AG04449 (cell line): ENCODE measurements at regions not wholly inside any gene's neighbourhood (a gene's known extent, or its start where the extent isn't known, plus 50 kb on each side); places are given as distances from the start of the nearest gene placed in this dataset.
A peak's percentile ranks its signal among the peaks of the same experiment; 100 is the strongest.

ENCODE experiments used
- CTCF ChIA-PET: fragments of 350-600 bp; formaldehyde crosslinking; extraction: SDS; loops from one replicate; lab custom pipeline; 2021; ENCODE audit warnings: antibody characterized with exemption; lab: Yijun Ruan, JAX
- POLR2A ChIA-PET: fragments of 400-600, 350-600 bp; formaldehyde crosslinking; extraction: SDS; loops from one replicate; lab custom pipeline; 2020; ENCODE audit warnings: antibody characterized with exemption, inconsistent platforms; lab: Yijun Ruan, JAX
- DNase-seq: peaks from one replicate; pipeline ENCODE4 v3.0.0-alpha.2; 2010; ENCODE audit warnings: low read depth, low spot score
- H3K4me3 ChIP-seq: 2 replicates; pipeline ENCODE4 v1.5.1; 2011; ENCODE audit warnings: low read depth, mild to moderate bottlenecking, control low read depth, low read length
- TF ChIP-seq, protein P1 (sequence below): IDR thresholded peaks from one replicate; pipeline ENCODE4 v1.5.1; 2011; ENCODE audit warnings: mild to moderate bottlenecking, moderate library complexity, low read length, control low read depth, inconsistent platforms; ENCODE audit not compliant: insufficient read depth; ENCODE audit errors: missing control alignments

DNA sequence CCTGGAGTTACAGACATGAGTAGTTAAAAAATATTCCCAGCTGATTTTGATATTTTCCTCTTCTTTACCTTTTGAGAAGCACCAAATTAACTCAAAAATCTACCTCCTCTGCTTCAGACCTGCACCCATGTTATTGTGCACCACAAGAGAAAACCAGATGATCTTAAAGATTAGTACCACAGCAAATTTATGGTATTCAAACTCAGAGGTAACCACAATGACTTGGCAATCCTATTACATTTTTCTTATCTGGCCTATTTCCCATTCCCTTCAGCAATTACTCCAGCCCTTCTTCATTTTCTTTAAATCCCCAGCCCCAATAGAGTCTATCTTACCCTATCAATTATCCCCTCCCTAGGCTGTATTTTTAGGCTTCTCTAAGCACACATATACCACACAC is 535.1 kb downstream of the FAT4 start:
- ChIA-PET POLR2A (no interaction called here), CTCF (no interaction called here)
- TF ChIP-seq, protein P1, sequence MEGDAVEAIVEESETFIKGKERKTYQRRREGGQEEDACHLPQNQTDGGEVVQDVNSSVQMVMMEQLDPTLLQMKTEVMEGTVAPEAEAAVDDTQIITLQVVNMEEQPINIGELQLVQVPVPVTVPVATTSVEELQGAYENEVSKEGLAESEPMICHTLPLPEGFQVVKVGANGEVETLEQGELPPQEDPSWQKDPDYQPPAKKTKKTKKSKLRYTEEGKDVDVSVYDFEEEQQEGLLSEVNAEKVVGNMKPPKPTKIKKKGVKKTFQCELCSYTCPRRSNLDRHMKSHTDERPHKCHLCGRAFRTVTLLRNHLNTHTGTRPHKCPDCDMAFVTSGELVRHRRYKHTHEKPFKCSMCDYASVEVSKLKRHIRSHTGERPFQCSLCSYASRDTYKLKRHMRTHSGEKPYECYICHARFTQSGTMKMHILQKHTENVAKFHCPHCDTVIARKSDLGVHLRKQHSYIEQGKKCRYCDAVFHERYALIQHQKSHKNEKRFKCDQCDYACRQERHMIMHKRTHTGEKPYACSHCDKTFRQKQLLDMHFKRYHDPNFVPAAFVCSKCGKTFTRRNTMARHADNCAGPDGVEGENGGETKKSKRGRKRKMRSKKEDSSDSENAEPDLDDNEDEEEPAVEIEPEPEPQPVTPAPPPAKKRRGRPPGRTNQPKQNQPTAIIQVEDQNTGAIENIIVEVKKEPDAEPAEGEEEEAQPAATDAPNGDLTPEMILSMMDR: no peak
- DNase-seq: peak; percentile 29
- H3K4me3 ChIP-seq: no peak overlapping the region

- H3K4me3 ChIP-seq: no peak overlapping the region
- DNase-seq: peak; percentile 97
- ChIA-PET POLR2A (interaction anchor here (0.7 to 1.3 kb wide), 3 partner anchors 38 to 577 kb away, joined by 3 to 4 read pairs (median 3); partner anchors contain the start of gene FAT4), CTCF (interaction anchor here (0.7 kb wide), 1 partner anchor 20 kb away, joined by 3 read pairs; no protein-coding TSS in a partner anchor)
- TF ChIP-seq, protein P1: no peak
Measured at GRCh38 chr4:125891597-125892258, 577.0 kb downstream of the FAT4 start.

- no peak overlapping the region for H3K4me3 ChIP-seq
- DNase-seq: no peak
- TF ChIP-seq, protein P1: no peak
- POLR2A ChIA-PET: no interaction called here
- CTCF ChIA-PET: no interaction called here
Measured at GRCh38 chr4:125904802-125905201, 590.0 kb downstream of the FAT4 start.

- TF ChIP-seq, protein P1: no peak
- DNase-seq: no peak
- no peak overlapping the region for H3K4me3 ChIP-seq
- ChIA-PET POLR2A (no interaction called here), CTCF (interaction anchor here (0.8 kb wide), 1 partner anchor 598 kb away, joined by 4 read pairs; no protein-coding TSS in a partner anchor)
Measured at GRCh38 chr4:125911058-125911457, 596.3 kb downstream of the FAT4 start.

DNA sequence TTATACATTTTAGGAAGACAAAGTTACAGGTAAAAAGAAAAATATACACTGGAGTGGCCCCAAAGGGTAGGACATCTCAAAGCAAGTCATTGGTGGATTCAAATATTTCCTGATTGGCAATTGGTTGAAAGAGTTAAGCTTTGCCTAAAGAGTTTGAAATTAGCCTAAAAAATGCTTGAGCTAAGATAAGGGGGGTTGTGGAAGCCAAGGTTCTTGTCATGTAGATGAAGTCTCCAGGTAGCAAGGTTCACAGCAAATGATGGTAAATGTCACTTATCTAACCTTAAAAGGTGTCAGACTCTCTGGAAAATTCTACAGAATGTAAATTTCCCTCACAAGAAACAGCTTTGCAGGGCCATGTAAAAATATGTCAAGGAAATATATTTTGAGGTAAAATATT is 596.7 kb downstream of the FAT4 start:
- no peak for DNase-seq
- H3K4me3 ChIP-seq: no peak overlapping the region
- CTCF ChIA-PET: interaction anchor here (0.8 kb wide), 1 partner anchor 598 kb away, joined by 4 read pairs; no protein-coding TSS in a partner anchor
- POLR2A ChIA-PET: no interaction called here
- TF ChIP-seq, protein P1: no peak

- no peak for DNase-seq
- TF ChIP-seq, protein P1: no peak
- ChIA-PET CTCF (no interaction called here), POLR2A (no interaction called here)
- no peak overlapping the region for H3K4me3 ChIP-seq
Measured at GRCh38 chr4:125917559-125917958, 602.8 kb downstream of the FAT4 start.
